RCC 7860 (cell line): ENCODE measurements at regions not wholly inside any gene's neighbourhood (a gene's known extent, or its start where the extent isn't known, plus 50 kb on each side); places are given as distances from the start of the nearest gene placed in this dataset.

Experiments used
- DNase-seq: peaks from one replicate; pipeline ENCODE4 v3.0.0-alpha.2; 2015; ENCODE audit warnings: low spot score
- FAIRE-seq: peaks from 2 replicates; lab custom pipeline; 2012; peaks lifted over from hg19 to GRCh38; lab: Jason Lieb, UNC

DNA sequence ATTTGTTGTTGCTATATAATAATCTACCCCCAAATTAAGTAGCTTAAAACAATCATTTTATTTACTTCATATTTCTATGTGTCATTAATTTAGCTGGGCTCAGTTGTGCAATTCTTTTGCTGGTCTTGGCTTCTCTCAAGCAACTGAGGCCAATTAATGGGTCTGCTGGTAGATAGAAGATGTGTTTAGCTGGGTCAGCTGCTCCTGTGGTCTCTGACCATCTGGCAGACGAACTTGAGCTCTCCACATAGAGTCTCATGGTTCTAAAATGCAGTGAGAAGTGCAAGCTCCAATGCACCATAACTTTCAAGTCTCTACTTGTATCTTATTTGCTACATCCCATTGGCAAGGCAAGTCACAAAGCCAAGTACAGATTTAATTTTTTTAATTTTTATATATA, 515.6 kb downstream of the ZIC1 start:
- no peak for DNase-seq
- no peak for FAIRE-seq

DNA sequence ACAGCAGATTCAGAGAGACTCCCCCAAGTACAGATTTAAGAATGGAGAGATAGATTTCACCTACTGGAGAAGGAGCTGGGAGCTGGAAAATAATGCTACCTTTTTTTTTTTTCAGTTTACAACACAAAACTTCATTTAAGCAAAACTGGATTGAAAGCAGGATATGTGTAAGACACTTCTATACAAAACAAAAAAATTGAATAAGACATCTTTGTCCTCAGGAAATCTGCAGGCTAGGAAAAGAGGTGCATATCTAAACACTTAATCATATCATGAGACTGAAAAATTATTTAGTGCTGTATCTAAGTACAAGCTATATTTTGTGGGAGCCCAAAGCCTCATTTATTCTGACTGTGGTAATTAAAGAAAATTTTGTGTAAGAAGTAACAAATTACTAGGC, 516.1 kb downstream of the ZIC1 start:
- FAIRE-seq, result no peak
- no peak for DNase-seq

DNA sequence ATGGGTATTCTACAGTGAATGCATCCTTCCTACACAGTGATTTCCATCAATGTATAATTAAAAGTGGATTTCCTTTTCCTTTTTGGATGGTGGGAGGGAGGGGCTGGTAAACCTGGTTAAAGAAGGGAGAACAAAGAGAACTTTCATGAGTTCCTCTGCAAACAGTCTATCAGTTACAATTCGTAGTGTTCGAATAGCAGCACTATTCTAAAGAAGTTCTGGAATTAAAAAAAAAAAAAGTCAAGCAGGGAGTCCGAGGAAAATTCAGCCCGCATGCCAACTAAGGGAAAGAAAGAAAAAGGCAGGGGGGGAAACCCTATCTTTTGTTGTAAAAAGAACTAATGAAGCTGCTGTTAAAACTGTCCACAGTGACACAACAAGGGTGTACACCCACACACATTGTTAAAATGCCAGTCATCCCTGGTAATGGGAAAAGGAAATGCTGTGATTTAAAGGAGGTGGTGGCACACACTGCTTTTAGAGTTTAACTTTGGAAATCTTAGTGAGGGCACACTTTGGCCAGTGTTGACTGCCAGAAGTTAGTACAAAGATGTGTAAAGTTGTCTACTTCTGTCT, 521.2 kb downstream of the ZIC1 start:
- DNase-seq (peak; percentile 47), FAIRE-seq (peak; percentile 50)

DNA sequence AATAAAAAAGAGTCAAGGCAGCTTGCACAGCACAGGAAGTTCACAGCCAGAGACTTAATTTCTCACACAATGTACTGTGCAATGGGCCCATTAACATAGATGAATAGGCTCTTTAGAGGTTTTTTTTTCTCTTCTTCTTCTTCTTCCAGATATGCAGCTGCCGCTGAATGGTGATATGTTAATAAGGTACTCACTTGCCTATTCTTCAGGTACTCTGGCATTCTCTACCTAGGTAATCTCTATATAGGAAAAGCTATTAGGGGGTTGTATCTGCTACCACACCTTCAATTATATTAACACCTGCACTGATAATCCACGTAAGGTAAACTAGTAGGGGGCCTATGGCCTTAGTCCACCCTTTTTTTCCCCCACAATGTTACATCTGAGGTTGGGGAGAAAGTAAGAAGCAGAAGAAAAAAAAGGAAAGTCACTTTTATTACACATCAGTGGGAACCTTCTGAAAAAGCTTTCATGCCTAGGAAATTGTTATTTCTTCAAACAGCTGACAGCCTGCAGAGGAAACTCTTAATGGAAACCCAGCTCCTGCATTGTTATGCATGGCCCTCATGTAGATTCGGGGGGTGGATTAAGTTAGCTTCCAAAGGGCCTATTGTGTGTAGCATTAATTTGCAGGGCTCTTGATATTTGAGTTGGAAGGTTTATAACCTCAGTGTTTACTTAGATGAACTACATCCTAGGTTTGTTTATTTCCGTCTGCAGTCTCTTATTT, 525.5 kb downstream of the ZIC1 start:
- no peak for DNase-seq
- no peak for FAIRE-seq

DNA sequence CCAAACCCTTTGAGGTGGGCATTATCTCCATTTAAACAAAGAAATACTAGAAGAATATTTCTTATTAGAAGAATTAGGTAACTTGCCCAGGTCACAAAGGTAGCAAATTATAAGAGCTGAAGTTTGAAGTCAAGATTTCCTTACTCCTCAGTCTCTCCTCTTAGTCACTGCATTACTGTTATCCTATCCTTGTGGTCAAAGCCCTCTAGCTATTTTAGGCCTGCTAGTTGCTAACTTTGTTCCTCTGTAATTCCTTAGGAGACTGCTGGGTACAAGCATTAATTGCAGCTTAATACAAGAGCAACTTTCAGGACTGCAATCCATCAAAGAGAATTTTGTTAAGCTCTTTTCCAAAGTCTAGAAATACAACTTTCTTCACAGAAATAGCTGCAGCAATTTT, 528.2 kb downstream of the ZIC1 start:
- no peak for DNase-seq

DNA sequence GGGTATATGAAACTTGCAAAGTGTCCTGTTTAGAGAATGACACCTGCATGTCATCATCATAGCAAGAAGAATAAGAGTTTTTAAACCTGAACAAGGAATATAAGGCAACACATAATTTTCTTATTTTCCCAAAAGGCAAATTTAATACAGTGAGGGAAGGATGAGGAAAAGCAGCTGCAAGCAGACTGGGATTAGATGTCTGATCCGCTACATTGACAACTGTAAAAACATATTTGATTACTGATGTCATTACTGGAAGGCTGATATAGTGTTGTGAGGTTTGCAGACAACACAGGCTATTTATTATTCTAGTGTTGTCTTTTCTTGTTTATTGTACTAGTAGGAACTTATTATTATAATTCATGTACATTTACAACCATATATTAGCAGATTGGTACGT, 528.7 kb downstream of the ZIC1 start:
- FAIRE-seq (no peak), DNase-seq (no peak)

More for the DNA sequence above, 528.2 kb downstream of the ZIC1 start:
- no peak for FAIRE-seq

DNA sequence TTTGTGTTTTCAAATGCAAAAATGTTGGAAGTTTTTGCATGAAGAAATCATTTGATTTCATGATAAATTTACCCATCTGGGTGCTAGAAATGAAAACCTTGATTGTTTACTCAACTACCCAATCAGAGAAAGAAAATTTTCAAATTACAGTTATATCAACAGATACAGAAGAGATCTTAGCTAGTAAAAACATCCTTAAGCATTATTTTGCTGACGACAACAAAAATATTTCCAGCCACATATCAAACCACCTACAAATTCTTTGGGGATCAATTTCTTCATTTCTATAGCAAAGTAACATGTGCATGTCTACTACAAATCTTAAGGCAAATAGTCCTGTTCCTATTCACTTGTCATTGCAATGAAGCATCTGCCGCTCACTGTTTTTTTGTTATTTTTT, 530.3 kb downstream of the ZIC1 start:
- no peak for FAIRE-seq

DNA sequence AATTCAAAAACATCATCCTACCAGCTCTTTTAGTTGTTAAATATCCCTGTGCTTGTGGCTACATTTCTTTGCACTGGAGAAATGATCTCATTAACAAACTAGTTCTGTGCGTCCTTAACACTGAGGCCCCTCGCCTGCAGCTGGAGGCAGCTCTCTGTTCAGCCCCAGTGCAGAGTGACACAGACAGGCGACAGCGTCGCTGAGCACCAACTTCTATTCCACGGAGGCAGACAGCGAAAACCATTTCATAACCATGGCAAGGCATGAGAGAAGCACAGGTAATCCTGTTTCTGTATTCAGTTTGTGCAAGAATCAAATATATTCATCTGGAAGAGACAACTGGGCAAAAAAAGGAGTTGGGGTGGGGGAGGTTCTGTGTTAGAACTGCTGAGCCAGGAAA, 530.7 kb downstream of the ZIC1 start:
- FAIRE-seq (no peak), DNase-seq (no peak)

More for the DNA sequence above, 530.3 kb downstream of the ZIC1 start:
- DNase-seq, result no peak

DNA sequence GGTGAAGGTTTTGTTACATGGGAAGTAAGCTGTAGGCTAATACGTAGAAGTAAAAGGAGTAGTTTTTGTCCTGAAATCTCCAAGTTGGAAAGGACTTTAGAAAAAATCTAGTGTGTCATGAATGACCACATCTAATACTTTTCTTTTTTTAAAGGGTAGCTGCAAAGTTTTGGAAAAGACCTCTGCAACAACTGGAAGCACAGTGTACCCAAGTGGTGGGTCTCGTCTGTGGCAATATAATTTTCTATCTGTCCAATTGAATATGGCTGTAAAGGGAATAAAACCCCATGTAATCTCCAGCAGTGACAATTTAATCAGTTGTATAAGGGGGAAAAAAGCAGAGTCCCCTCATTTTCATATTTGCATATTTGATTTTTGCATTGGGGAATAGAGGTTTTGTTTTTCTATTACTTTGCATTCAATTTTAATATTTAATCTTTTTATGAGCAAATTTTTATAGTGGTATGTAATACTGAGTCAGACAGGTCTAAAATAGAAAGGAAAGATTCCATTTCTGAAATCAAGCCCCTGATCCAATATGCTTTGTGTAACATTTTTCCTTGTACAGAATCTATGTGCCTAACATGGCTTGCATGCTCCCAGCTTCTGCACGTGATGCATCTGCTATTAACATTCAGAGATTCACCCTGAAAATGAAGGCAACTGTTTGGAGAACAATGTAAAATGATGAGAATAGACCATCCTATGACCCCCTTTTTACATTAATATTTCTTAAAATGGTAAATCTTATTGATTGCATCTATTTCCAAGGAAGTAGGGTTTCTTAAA, 531.4 kb downstream of the ZIC1 start:
- FAIRE-seq (no peak), DNase-seq (no peak)

DNA sequence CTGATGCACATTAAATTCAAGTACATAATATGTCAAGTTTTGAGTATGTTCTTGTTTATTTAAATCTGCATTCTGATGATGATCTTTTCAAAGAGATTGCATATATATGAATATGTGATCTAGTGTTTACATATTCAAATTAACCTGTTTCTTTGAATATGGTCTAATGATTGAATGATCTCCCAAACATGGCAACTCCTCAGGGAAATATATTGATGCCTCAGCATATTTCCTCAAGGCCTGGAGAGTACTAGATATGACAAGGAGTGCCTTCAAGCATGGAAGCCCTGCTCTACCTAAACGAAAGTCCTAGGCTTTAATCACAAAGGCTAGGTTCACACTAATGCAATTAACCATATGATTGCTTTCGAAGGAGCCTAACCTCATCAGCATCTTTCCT, 532.8 kb downstream of the ZIC1 start:
- DNase-seq (no peak), FAIRE-seq (no peak)

DNA sequence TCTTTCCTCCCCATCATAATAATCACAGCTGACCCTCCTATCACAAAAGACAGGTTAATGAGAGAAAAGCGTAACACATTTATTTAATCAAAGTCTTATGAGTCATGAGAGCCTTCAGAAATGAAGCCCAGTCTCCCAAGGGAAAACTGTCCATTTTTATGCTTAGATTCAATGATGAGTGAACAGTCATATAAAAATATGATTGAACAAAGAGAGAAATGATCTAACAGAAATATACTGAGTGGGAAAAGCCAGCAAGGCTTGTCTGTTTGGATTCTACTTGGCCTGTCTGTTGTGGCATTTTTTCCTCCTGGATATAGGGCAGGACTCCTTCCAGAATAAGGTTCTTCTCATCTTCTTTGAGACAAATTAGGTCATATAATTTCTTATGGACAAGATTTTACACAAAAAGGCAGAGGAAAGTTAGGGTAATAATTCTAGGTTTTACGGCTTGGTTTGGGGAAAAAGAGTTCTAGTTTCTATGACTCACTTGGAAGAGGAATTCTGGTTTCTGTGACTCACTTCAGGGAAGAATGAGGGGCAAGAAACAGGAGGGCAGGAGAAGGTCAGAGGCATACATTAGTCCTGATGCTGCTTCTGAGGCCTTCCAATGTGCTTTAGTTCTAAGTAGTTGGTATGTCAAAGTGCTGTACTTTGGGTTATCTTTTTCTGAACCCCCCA, 534.2 kb downstream of the ZIC1 start:
- DNase-seq (peak; percentile 80), FAIRE-seq (peak; percentile 95)

DNA sequence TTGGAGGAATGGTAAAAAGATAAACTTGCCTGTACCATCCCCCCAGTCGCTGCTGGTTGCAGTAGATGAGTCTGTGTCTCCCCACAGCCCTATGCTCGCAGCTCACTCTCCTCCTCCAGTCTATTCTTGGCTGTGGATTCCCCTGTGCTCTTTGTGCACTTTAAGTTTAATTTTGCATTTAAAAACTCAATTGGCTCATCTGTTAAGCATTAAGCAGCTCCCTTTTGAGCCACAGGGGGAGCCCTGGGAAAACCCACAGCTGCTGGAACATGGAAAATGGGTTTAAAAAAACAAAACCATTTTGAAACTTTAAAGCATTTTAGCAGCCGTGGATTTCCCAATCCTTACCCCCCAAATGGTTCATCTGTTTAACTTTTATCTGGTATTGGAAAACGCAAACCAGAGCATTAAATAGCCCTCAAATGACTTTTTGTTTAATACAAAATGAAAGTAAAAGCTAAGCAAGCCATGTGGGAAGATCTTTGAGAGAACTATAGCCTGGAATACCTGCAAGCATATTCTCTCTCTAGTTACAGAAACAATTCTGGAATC, 536.9 kb downstream of the ZIC1 start:
- DNase-seq (peak; percentile 70), FAIRE-seq (peak; percentile 81)

DNA sequence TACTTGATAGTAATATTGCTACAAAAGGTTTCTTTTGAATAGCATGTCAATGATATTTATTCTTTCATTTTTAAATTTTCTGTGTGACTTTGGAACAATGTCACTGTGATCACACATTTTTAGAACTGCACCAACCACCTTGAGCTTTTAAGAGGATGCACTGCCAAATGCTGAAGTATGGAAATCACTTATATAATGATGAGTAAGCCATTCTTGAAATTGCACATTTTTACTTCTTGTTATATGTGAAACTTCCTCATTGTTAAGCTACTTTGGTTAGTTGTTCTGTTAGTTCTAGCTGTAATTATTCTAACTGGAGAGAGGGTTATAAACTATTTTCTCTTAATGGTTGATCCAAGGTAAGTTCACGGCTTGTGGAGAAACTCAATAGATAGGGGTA, 547.5 kb downstream of the ZIC1 start:
- FAIRE-seq (no peak), DNase-seq (no peak)

DNA sequence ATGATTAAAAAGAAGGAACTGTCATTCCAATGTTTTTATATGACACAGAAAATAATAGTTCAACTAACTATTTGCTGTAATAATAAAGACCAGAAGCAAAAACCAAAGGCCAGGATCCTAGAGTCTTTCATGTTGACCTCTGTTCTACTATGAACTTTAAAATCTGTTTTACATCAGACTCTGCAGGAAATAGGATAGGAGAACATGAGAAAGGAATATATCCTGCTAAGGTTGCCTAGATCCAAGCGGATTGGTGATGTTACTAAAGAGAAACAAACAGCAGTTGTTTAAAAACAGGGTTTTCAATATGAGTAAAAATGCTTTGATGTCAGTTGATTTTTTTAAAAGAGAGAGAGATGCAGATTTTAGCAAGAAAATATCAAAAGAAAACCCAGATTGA, 549.6 kb downstream of the ZIC1 start:
- no peak for FAIRE-seq
- no peak for DNase-seq

DNA sequence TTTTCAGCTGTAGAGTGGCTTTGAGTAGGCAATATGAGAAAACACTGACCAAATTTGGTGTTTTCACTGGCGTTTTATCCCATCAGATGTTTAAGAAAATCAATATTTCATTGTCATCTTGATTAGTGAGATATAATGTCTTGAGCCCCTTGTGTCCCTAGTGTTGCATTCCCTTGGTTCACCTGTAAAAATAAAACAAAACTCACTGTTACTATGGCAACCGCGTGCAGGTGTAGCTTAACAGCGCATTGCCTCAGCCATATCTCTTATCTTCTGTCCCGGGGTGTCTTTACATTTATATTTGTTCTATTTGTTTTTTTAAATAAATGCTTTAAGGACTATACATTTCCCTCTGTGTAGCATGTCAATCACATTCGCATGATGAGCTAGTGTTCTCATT, 551.6 kb downstream of the ZIC1 start:
- DNase-seq (no peak), FAIRE-seq (no peak)

DNA sequence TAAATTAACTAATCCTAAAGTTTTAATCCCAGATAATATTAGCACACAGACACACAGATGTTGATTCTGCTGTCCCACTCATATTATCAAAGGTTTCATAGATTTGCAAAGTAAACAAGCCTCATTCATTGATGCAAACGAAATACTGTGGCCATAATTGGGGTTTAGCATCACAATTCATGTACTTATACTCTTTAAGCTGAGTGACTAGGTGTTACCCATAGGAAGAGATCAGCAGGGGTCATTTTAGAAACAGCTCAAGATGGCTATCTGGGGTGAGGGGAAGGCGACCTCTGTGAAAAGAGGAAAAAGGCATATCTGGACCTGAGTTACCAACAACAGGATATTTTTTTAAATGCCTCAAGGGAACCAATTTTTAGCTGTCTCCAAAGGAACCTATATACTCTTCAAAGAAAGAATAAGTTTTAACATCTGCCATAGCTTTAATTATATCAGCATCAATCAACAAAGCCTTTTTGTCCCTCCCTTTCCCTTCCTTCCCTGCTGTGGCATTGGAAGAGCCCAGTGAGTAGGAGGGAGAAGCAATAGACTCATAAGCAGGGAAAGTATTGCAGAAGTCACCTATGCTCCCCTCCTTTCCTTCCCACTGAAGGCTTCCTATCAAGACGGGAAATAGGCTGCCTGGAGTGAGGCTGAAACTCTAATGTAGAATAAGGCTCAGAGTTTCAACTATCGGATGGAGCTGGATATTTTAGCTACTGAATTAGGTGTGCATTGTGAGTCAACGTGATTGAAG, 553.4 kb downstream of the ZIC1 start:
- FAIRE-seq (no peak), DNase-seq (no peak)

DNA sequence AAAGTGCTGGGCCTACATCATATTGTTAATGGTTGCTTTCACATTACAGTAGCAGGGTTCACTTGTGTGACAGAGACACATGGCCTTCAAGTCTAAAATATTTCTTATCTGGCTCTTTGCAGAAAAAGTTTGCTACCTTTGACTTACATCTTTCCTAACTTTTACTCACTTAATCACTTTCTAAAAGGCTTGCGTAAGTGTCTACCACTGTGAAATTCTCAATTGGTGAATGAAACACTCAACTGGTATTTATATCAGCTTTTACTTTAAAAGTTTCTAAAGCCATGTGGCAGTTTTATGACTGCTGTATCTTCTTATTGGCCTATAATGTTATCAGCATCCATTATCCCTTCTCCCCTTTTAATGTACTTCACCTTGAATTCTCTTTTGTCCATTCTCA, 554.5 kb downstream of the ZIC1 start:
- FAIRE-seq (no peak), DNase-seq (no peak)

DNA sequence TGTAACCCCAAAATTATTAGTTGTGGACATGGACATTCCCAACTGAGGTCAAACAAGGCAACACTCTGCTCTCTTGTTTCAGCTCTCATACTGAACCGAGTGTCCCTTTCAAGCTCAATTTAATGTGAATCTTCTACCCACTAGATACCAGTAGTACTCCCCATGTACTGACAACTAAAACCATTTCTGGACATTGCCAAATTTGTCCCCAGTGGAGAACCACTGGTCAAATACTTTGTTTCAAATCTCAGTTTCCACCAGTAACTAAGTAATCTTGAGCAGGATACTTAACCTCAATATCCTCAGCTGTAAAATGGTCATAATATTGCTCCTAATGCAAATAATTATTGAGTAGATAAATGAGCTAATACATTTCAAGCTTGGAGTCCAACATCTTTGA, 566.0 kb downstream of the ZIC1 start:
- no peak for FAIRE-seq
- DNase-seq, result no peak

DNA sequence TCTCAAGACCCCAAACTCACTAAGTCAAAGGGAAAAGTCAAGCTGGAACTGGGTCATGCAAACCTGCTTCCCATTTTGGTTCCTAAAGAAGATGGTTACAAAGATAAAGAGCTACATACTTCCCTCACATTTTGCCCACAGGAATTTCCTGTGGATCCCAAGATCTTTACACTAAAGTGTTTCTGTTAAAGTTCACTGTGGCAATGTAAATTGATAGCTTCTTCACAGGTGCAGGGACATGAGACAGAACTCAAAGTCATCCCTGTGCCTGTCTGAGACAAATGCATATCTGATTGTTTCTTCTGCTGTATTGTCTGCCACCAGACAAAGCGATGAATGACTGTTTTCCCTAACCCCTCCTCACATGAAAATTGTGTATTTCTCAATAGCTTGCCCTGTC, 567.8 kb downstream of the ZIC1 start:
- DNase-seq, result no peak
- FAIRE-seq, result no peak

DNA sequence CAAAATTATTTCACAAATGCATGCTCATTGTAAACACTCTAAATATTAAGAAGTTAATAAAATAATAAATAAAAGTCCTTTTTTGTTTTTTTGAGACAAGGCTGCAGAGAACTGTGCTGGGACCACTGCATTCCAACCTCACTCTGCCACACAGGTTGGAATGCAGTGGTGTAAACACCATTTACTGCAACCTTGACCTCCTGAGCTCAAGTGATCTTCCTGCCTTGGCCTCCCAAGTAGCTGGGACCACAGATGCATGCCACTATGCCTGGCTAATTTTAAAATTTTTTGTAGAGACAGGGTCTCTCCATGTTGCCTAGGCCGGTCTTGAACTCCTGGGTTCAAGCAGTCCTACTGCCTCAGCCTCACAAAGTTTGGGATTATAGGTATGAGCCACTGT, 578.4 kb downstream of the ZIC1 start:
- DNase-seq, result no peak
- FAIRE-seq, result no peak

DNA sequence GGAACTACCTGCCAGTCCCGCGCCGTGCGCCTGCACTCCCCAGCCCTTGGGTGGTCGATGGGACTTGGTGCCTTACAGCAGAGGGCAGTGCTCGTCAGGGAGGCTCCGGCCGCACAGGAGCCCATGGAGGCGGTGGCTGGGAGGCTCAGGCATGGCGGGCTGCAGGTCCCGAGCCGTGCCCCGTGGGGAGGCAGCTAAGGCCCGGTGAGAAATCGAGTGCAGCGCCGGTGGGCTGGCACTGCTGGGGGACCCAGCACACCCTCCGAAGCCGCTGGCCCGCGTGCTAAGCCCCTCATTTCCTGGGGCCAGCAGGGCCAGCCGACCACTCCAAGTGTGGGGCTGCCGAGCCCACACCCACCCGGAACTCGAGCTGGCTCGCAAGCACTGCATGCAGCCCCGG, 580.2 kb downstream of the ZIC1 start:
- no peak for DNase-seq
- no peak for FAIRE-seq
